Rectal smooth muscle tissue (tissue), 1 donor: ENCODE measurements at regions not wholly inside any gene's neighbourhood (a gene's known extent, or its start where the extent isn't known, plus 50 kb on each side); places are given as distances from the start of the nearest gene placed in this dataset.

Experiments used
- H3K27ac ChIP-seq: one replicate; pipeline ENCODE4 v1.7.0; 2013; ENCODE audit warnings: low read depth, low read length, inconsistent platforms
- H3K27me3 ChIP-seq: one replicate; pipeline ENCODE4 v1.7.0; 2013; ENCODE audit warnings: low read length; ENCODE audit not compliant: control insufficient read depth, insufficient read depth
- H3K36me3 ChIP-seq: one replicate; pipeline ENCODE4 v1.7.0; 2013; ENCODE audit warnings: low read length; ENCODE audit not compliant: control insufficient read depth, insufficient read depth
- H3K4me1 ChIP-seq: one replicate; pipeline ENCODE4 v1.7.0; 2013; ENCODE audit warnings: low read length; ENCODE audit not compliant: control insufficient read depth, insufficient read depth
- H3K4me3 ChIP-seq: one replicate; pipeline ENCODE4 v1.7.0; 2013; ENCODE audit warnings: low read length
- H3K9ac ChIP-seq: one replicate; pipeline ENCODE4 v1.7.0; 2013; ENCODE audit warnings: low read length

- H3K4me3 ChIP-seq, result no peak overlapping the region
- no peak overlapping the region for H3K9ac ChIP-seq
- H3K4me1 ChIP-seq, result no peaks in the 10 kb centered on the region
- H3K36me3 ChIP-seq, result no peaks in the 10 kb centered on the region
- H3K27me3 ChIP-seq, result no peaks in the 10 kb centered on the region
- no peak overlapping the region for H3K27ac ChIP-seq
Observed at GRCh38 chr2:33836628-33837027, 237.5 kb upstream of the FAM98A start.

DNA sequence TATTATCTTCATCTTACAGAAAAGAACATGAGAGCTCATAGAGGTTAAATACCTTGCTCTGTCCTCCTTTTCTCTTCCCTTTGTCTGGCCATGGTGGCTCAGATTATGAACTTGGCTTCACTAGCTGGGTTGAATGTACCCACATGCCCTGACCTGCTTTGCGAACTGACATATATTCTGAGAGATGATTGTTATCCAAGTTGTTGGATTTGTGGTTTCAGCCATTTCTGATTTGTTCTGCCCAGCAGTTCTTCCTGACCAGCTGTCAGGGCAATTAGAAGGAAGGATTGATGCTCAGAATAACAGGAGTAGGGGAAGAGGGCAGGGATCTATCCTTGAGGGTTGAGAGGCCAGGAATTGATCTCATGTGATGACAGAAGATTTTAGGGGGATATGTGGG, 236.8 kb upstream of the FAM98A start:
- no peak overlapping the region for H3K27ac ChIP-seq
- H3K4me1 ChIP-seq, result no peaks in the 10 kb centered on the region
- no peak overlapping the region for H3K4me3 ChIP-seq
- no peaks in the 10 kb centered on the region for H3K36me3 ChIP-seq
- no peaks in the 10 kb centered on the region for H3K27me3 ChIP-seq
- no peak overlapping the region for H3K9ac ChIP-seq

- Histone ChIP-seq H3K4me1 (no peaks in the 10 kb centered on the region), H3K27me3 (no peaks in the 10 kb centered on the region), H3K9ac (no peak overlapping the region), H3K36me3 (no peaks in the 10 kb centered on the region), H3K4me3 (no peak overlapping the region), H3K27ac (no peak overlapping the region)
Observed at GRCh38 chr2:33822964-33823363, 223.9 kb upstream of the FAM98A start.

DNA sequence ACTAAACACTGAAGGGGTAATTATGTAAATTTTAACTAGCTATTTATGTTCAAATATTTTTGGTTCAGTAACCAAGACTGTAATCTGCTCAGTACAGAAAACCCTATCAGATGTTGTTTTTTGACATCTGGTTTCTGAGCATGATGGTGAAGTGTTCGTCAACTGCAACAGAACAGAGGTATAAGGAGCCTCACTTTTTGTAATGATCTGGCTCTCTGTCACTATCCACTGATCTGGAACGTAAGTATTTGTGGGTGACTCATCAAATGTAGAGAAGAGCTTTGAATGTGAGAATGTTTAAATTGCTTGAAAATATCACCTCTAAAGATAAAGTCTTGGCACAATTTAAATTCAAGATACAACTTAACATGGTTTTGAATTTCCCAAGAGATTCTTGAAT, 213.6 kb upstream of the FAM98A start:
- no peaks in the 10 kb centered on the region for H3K27me3 ChIP-seq
- H3K9ac ChIP-seq, result no peak overlapping the region
- H3K4me3 ChIP-seq, result no peak overlapping the region
- no peaks in the 10 kb centered on the region for H3K36me3 ChIP-seq
- no peak overlapping the region for H3K27ac ChIP-seq
- no peaks in the 10 kb centered on the region for H3K4me1 ChIP-seq

DNA sequence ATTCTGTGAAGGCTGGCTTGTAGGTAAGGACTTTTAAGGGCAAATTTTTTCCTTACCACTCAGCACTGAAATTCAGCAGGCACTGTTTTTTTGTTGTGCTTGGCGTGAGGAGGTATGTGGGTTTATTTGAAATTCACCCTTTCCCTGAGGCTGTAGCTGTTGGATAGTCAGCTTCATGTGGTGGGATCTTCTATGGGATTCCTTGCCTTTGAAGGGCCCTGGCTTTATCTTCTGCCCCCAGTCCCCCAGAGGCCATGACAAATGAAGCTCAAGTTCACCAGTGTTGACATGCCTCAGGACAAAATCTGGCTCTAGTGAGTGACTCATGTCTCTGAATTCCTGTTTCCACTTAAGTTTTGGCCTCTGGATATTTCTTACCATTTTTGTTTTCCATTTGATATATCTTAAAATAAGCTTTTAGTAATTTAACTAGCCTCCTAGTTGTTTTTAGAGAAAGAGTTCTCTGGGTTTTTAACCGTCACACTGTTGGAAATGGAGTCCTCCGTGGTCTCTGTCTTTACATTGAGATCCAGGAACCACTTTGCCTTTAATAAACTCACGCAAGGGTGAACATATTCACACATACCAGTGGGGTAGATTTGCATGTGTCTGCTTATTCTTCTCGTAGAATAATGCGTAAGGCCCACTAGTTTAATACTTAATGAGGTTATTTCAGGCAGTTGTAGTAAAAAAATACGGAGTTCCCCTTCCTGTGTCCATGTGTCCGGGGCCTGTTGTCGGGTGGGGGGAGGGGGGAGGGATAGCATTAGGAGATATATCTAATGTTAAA, 211.1 kb upstream of the FAM98A start:
- Histone ChIP-seq H3K4me1 (no peaks in the 10 kb centered on the region), H3K27me3 (no peaks in the 10 kb centered on the region), H3K4me3 (no peak overlapping the region), H3K36me3 (no peaks in the 10 kb centered on the region), H3K27ac (no peak overlapping the region), H3K9ac (no peak overlapping the region)

DNA sequence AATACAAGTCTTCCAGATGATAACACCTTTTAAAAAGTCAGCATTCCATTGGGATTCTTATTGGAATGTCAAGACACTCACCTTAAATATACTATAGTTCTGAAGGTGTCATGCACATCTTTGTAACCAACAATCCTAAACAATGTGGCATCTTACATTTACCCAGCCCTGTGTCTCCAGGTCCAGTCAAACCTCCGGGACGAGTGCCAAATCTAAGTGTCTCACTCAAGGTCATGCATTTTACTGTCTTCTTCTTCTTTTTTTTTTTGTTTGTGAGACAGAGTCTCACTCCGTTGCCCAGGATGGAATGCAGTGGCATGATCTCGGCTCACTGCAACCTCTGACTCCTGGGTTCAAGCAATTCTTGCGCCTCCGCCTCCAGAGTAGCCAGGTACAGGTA, 206.9 kb upstream of the FAM98A start:
- Histone ChIP-seq H3K4me1 (no peaks in the 10 kb centered on the region), H3K27me3 (no peaks in the 10 kb centered on the region), H3K9ac (no peak overlapping the region), H3K4me3 (no peak overlapping the region), H3K27ac (no peak overlapping the region), H3K36me3 (no peaks in the 10 kb centered on the region)

GRCh38 chr2:33804155-33804554, 205.1 kb upstream of the FAM98A start:
- H3K4me3 ChIP-seq, result no peak overlapping the region
- H3K4me1 ChIP-seq, result no peaks in the 10 kb centered on the region
- no peaks in the 10 kb centered on the region for H3K36me3 ChIP-seq

DNA sequence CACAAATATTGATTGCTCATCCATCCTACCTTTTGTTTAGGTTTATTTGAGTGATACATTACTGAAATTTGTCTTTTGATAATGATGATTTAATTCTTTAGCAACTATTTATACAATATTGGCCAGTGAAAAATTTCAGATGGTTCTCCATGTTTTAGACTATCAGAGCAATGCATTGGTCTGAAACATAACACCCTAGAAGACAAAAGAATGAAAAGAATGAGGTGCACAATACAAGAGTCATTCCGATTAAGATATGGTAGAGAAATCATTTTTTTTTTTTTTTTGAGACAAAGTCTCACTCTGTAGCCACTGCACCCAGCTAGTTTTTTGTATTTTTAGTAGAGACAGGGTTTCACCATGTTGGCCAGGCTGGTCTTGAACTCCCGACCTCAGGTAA, 197.4 kb upstream of the FAM98A start:
- Histone ChIP-seq H3K36me3 (no peaks in the 10 kb centered on the region), H3K9ac (no peak overlapping the region), H3K4me1 (no peaks in the 10 kb centered on the region), H3K4me3 (no peak overlapping the region), H3K27ac (no peak overlapping the region), H3K27me3 (no peaks in the 10 kb centered on the region)

More at GRCh38 chr2:33804155-33804554, 205.1 kb upstream of the FAM98A start:
- H3K27ac ChIP-seq, result no peak overlapping the region
- no peaks in the 10 kb centered on the region for H3K27me3 ChIP-seq
- H3K9ac ChIP-seq, result no peak overlapping the region

DNA sequence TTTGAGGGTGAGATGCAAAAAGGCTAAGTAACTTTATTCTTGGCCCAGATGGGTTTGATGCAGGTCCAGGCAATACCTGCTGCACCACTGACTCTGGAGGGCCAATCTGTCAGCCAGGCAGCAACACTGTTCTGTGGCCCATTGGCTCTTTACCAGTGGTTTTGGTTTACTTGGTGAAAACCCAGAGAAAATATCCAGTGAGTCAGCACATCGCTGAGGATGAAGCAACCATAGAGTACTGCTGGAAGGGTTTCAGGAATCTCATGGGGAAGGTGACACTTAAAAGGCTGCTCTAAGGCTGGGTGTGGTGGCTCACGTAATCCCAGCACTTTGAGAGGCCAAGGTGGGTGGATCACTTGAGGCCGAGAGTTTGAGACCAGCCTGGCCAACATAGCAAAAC, 192.5 kb upstream of the FAM98A start:
- Histone ChIP-seq H3K9ac (no peak overlapping the region), H3K27me3 (no peaks in the 10 kb centered on the region)

GRCh38 chr2:33788044-33788443, 188.9 kb upstream of the FAM98A start:
- Histone ChIP-seq H3K9ac (no peak overlapping the region), H3K36me3 (no peaks in the 10 kb centered on the region), H3K4me3 (no peak overlapping the region), H3K27me3 (no peaks in the 10 kb centered on the region), H3K27ac (no peak overlapping the region), H3K4me1 (no peaks in the 10 kb centered on the region)

More for the DNA sequence above, 192.5 kb upstream of the FAM98A start:
- Histone ChIP-seq H3K4me3 (no peak overlapping the region), H3K36me3 (no peaks in the 10 kb centered on the region), H3K4me1 (no peaks in the 10 kb centered on the region), H3K27ac (no peak overlapping the region)

DNA sequence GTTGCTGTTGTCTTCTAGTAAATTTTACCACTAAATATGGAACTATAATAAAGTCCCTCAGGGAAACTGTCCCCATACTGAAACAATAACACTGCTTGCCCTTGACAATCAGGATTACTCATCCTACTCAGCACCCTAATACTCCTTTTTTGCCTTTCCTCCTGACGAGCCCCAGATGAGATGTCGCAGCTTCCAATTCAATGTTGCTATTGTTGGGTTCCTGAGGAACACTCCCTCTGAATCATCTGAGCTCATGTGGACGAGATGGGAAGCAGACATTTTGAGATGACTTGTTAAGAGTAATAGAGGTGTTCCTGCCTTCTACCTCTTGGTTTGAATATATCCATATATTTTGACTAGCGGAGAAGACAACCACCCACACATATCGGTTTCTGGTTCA, 187.8 kb upstream of the FAM98A start:
- Histone ChIP-seq H3K27me3 (no peaks in the 10 kb centered on the region), H3K36me3 (no peaks in the 10 kb centered on the region), H3K4me1 (no peaks in the 10 kb centered on the region), H3K4me3 (no peak overlapping the region), H3K27ac (no peak overlapping the region), H3K9ac (no peak overlapping the region)

GRCh38 chr2:33785201-33786106, 186.4 kb upstream of the FAM98A start:
- no peak overlapping the region for H3K27ac ChIP-seq
- H3K4me3 ChIP-seq, result no peak overlapping the region
- no peaks in the 10 kb centered on the region for H3K27me3 ChIP-seq
- no peak overlapping the region for H3K9ac ChIP-seq
- H3K4me1 ChIP-seq, result no peaks in the 10 kb centered on the region
- no peaks in the 10 kb centered on the region for H3K36me3 ChIP-seq
